ENCODE measurements at regions not wholly inside any gene's neighbourhood (a gene's known extent, or its start where the extent isn't known, plus 50 kb on each side); places are given as distances from the start of the nearest gene placed in this dataset.

DNA sequence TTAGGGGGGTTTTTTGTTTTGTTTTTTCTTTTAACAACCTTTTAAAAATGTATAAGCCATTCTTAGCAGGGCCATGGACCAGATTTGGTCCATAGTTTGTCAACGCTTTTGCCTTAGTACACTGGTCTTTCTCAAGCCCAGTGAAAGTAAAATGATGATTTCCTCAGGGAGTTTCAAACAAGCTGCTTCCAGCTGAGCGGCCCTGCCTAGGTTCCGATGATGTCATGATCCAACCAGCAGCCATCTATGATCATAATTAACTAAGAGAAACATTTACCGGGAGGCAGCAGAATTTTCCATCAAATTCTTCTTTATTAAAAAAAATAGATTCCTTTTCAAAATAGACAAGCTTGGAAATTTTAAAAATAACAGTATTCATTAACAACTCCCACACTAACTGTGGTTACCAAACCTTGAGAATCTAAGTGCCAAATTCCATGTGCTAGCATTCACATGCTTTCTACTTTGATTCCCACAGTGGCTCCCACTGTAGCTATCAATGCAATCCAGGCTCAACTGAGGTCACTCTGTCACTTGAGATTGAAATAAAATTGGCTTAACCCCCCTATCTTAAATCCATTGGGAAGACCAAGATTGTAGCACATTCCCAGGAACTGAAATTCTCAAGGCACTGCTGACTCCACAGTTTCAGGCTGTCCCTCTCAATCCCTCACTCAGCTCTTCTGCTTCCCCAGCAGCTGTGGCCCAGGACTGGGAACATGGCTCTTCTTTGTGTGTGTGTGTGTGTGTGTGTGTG, 148.9 kb downstream of the RNF152 start:
- H3K27ac ChIP-seq = peak overlapping the region; percentile 79
- H3K36me3 ChIP-seq = no peaks in the 10 kb centered on the region
- no peaks in the 10 kb centered on the region for H3K9me3 ChIP-seq
- no peak overlapping the region for H3K4me3 ChIP-seq
- no peaks in the 10 kb centered on the region for H3K27me3 ChIP-seq
- no peak for DNase-seq (ENCODE audit: extremely low spot score in 2 of 2)
- TF ChIP-seq POLR2AphosphoS5 (IDR thresholded peaks at IDR 0.05; ENCODE audit: insufficient read depth in 1 of 2, low read depth in 1 of 2) = no peak
- TF ChIP-seq POLR2A (IDR thresholded peaks at IDR 0.05) = no peak
- TF ChIP-seq, protein P1, sequence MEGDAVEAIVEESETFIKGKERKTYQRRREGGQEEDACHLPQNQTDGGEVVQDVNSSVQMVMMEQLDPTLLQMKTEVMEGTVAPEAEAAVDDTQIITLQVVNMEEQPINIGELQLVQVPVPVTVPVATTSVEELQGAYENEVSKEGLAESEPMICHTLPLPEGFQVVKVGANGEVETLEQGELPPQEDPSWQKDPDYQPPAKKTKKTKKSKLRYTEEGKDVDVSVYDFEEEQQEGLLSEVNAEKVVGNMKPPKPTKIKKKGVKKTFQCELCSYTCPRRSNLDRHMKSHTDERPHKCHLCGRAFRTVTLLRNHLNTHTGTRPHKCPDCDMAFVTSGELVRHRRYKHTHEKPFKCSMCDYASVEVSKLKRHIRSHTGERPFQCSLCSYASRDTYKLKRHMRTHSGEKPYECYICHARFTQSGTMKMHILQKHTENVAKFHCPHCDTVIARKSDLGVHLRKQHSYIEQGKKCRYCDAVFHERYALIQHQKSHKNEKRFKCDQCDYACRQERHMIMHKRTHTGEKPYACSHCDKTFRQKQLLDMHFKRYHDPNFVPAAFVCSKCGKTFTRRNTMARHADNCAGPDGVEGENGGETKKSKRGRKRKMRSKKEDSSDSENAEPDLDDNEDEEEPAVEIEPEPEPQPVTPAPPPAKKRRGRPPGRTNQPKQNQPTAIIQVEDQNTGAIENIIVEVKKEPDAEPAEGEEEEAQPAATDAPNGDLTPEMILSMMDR (IDR thresholded peaks at IDR 0.05) = no peak
- intact Hi-C loops (cut with DNase I) = no loop called here
- peaks cover 27% of the 10 kb centered on the region for H3K4me1 ChIP-seq

DNA sequence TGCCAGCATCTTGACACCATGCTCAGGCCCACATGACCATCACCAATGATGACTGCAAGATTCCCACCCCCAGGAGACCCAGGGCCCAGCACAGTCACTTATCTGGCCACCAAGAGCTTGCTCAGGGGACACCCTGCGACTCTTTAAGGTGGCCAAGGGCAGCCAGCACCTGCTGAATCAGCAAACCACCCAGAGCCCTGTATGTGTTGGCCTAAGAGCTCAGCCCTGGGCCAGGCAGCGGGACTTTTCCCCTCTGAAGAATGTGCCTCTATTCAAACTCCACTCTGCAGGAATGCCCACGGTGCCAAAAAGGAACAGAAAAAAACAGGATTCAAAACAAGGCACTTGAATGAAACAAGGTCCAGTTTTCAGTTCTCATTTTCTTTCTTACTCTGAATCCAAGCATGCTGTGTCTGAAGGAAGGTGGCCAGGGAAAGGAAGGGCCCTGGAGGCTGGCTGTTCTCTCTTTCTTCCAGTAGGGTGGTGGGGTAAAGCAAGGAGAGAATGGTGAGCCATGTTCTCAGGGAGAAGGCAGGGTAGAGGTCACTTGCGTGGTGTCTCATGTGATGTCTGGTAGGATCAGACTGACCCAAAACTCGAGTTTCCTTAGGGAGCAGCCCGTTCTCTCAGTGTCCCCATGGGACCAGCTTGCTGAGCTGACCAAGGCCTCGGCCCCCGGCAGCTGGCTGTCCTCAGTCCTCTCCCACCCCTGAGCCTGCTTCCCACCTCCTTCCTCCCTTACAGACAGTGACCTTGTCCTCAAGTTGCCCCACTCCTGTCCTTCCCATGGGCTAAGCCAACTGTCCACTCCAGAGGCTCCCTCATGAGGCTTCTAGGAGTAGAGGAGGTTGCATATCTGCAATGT, 150.0 kb downstream of the RNF152 start:
- Histone ChIP-seq H3K27ac (peak overlapping the region; percentile 79), H3K9me3 (no peaks in the 10 kb centered on the region), H3K36me3 (no peaks in the 10 kb centered on the region), H3K4me3 (no peak overlapping the region), H3K4me1 (peaks cover 27% of the 10 kb centered on the region), H3K27me3 (no peaks in the 10 kb centered on the region)
- no peak for DNase-seq (ENCODE audit: extremely low spot score in 2 of 2)
- intact Hi-C loops (cut with DNase I) = no loop called here
- TF ChIP-seq, protein P1 (IDR thresholded peaks at IDR 0.05) = no peak
- peak; percentile 24 to 63 for TF ChIP-seq POLR2AphosphoS5 (IDR thresholded peaks at IDR 0.05; ENCODE audit: insufficient read depth in 1 of 2, low read depth in 1 of 2)

DNA sequence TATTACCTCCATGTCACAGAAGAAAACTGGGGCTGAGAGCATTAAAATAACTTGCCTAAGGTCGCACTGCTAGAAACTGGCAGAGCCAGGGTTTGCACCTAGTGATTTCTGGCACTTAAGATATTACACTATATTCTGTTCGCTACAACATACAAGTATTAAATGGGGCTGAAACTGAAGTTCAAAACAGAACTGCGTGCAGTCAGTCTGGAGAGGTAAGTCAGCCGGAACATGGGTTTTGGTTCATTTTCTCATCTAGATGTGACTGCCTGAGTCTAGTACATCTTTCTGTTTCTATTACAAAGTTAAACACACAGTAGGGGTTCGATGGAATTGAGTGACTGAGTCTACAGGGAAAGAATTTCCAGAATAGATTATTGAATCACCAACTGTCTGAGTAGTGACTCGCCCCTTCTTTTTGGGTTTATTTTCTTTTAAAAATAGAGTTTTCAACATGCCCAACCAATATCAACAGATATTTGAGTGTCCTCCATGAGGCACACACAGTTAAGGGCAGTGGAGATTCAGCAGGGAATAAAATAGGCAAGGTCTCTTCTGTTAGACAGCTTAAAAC, 150.8 kb downstream of the RNF152 start:
- TF ChIP-seq POLR2AphosphoS5 (IDR thresholded peaks at IDR 0.05; ENCODE audit: insufficient read depth in 1 of 2, low read depth in 1 of 2) (no peak), POLR2A (IDR thresholded peaks at IDR 0.05) (no peak)
- TF ChIP-seq, protein P1 (IDR thresholded peaks at IDR 0.05) = no peak
- DNase-seq (ENCODE audit: extremely low spot score in 2 of 2) = no peak
- Histone ChIP-seq H3K27ac (peak overlapping the region; percentile 79), H3K9me3 (no peaks in the 10 kb centered on the region), H3K36me3 (no peaks in the 10 kb centered on the region), H3K27me3 (no peaks in the 10 kb centered on the region), H3K4me3 (no peak overlapping the region), H3K4me1 (peaks cover 27% of the 10 kb centered on the region)
- intact Hi-C loops (cut with DNase I) = no loop called here

DNA sequence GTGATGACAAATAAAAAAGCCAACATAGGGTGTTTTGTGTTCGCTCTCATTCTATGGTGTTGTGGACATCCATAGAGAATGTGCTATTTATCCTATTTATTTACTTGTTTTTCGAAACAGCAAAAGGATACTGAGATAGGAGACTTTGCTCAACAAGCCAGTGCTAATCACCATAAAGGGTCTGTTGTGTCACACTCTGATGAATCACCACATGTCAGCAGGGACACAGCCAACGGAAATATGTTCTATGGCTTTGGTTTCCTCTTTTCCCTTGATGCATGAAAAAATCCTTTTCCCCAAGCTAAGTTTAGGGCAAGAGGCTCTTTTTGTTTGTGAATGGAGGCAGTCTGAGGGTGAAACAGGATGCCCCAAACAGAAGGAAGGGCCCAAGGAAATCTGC, 154.3 kb downstream of the RNF152 start:
- Histone ChIP-seq H3K27ac (peak overlapping the region; percentile 66), H3K27me3 (no peaks in the 10 kb centered on the region), H3K4me1 (peaks cover 23% of the 10 kb centered on the region), H3K9me3 (no peaks in the 10 kb centered on the region), H3K36me3 (no peaks in the 10 kb centered on the region), H3K4me3 (no peak overlapping the region)
- no peak for DNase-seq (ENCODE audit: extremely low spot score in 2 of 2)
- peak in 1 of 2 donors; percentile 4 for TF ChIP-seq POLR2AphosphoS5 (IDR thresholded peaks at IDR 0.05; ENCODE audit: insufficient read depth in 1 of 2, low read depth in 1 of 2)
- no peak for TF ChIP-seq POLR2A (IDR thresholded peaks at IDR 0.05)
- TF ChIP-seq, protein P1 (IDR thresholded peaks at IDR 0.05) = no peak
- intact Hi-C loops (cut with DNase I) = no loop called here

All from vagina (tissue), 2 donors.